Globus pallidus (tissue), 1 donor: ENCODE measurements at regions not wholly inside any gene's neighbourhood (a gene's known extent, or its start where the extent isn't known, plus 50 kb on each side); places are given as distances from the start of the nearest gene placed in this dataset.
"Not testable (repeated sequence)": the region's sequence is repeated elsewhere in the genome, so short reads cannot be mapped to it uniquely, and the experiment has no call there.

Experiments used
- DNase-seq: peaks from one replicate; pipeline ENCODE4 v3.0.0-alpha.2; 2015; ENCODE audit warnings: low spot score

DNA sequence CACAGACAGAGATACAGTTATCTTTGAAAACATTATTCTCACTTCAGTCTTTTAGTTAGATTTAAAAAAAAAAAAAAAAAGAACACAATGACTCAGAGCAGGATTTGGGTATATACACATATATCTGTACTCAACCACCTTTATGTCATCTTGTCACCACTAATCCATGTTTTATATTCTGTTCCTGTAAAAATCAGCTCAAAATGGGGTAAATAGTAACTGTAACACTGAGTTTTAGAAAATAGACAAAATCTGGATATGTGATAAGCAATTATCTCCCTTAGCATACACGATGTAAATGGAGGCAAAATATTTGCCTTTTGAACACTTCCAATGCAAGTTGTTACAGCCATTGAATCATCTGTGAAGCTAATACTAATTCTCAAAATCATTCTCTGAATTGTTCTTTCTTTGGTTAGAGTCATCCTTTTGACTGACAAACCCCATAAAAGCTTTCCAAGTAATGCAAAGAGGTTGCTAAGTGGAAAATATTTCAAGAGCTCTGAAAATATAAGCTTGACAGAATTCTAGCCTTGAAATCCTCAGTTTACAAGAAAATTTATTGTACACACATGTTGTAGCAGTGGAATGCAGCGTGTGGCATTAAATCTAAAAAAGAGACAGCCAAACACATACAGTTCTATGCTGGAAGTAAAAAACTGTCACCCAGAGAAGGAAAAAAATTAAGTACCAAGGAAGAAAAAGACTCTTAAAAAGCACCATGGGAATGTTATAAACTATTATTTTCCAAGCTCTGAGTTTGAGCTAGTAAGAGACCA, 502.2 kb upstream of the PHF14 start:
- DNase-seq: no peak

DNA sequence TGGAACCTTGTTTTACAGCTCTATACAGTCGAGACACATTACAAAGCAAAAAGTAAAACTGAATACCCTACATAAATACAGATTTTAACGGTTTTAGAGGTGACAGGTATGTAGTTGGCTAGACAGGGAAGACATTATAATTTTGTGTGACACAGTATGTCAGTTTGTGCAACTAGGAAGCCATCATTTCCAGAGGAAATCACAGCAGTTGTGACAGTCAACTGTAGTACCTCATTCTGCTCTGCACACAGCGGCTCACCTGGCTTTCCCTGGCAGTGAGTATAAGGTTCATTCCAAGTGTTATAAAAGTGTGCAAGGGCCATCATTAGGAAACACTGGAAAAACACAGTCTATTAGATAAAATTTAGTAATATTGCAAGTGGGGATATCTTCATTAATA, 501.6 kb upstream of the PHF14 start:
- DNase-seq: no peak

DNA sequence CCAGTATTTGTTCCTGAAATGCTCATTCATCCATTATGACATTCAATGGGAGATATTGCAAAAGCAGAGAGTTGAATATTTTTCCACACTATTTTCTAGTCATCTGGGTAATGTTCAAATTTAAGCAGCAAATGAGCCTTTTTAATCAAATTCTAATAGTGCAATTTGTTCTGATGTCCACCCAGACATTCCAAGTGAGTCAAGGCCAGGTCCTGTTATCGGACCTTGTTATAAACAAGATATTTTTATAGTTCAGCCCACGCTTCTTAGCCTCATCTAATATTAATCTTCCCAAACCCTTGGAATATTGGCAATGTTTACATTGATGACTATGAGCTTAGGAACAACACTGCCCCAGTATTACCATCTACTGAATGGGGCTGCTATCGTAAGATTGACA, 500.1 kb upstream of the PHF14 start:
- no peak for DNase-seq

DNA sequence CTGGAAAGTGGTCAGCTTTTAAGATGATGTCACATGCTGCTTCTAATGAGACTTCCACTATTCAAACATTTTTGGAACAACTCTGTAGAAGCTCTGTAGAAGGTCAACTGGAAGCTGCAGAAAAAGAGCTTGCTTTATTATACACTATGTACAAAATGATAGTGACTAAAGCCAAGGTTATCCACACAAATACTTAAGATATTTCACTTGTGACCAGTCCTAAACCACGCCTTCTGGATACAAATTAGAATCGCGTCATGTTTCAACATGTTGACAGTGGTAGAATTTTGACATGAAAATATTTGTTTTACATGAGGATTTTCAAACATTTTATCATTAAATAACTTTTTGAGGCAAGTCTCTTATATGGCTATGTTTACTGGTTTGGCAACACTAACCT, 499.6 kb upstream of the PHF14 start:
- DNase-seq: no peak

DNA sequence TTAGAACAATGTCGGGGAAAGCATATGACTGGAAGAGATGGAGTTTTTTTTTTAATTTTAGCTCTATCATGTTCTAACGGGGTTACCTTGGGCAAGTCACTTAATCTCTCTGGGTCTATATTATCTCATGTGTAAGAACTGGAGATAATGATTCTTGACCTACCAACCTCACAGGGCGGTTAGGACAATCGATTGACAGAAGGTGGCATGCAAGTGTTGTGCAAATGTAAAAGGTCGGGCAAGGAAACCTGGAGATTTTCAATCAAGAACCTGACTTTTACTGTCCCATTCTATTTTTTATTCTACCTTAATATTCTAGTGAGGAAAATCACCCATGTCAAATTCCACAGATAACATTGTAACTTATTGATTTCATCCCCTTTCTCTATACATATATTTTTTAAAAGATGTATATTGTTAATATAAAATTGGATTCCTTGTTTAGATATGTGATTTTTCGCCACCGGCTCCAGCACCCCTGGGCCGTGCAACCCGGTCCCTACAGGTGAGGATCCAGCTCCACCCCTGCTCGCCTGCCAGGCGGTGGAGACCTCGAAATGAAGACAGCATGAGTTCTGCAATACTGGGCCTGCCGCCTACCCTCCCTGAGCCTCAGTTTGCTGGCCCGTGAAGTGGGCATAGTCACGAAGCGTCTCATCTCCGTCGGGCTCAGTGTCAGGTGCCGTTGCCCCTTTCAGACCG, 497.6 kb upstream of the PHF14 start:
- DNase-seq: no peak

DNA sequence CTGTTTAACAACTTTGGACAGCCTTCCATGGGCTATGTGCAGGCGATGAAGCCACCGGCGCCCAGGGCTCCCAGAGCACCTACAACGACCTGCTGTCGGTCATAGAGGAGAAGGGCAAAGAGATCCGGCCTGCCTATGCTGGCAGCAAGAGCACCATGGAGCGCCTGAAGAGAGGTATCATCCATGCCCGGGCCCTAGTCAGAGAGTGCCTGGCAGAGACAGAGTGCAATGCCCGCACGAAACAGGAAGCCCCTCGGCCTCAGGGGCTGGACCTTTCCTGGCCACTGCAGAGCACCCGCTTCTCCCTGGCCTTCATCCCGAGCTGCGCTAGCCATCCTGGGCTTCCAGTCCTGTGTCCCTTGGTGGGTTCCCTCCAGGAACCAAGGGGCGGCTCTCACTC, 497.0 kb upstream of the PHF14 start:
- no peak for DNase-seq

DNA sequence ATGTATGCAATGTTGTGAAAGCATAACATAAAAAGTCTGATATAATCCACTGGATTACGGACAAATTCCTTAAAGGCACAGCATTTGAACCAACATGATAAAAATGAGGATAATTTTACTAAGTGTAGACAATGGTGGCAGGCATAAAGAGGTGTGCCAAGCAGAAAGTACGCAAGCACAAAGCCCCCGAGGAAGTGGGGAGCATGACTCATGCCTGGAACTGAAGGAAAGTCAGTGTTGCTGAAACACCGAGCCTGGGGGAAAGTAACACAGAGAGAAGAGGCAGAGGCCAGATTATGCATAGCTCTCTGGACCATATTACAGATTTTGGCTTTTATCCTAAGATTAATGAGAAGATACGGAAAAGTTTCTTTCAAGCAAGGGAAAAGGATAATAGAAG, 490.0 kb upstream of the PHF14 start:
- no peak for DNase-seq

DNA sequence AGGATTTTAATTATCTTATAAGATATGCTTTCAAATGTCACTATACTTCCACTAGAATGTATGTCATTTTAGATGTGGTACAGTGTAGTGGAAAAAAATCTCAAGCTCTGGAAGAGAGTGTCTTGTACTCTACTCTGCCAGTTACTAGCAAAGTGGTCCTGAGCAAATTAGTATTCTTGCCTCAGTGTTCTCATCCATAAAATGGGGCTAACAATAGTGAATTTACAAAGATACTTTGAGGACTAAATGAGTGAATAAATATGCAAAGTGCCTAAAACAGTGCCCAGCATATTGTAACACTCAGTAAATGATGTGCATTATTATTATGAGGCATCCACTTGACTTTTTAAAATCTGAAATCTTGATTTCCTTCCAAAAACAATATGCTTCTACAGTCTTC, 488.9 kb upstream of the PHF14 start:
- DNase-seq: no peak

DNA sequence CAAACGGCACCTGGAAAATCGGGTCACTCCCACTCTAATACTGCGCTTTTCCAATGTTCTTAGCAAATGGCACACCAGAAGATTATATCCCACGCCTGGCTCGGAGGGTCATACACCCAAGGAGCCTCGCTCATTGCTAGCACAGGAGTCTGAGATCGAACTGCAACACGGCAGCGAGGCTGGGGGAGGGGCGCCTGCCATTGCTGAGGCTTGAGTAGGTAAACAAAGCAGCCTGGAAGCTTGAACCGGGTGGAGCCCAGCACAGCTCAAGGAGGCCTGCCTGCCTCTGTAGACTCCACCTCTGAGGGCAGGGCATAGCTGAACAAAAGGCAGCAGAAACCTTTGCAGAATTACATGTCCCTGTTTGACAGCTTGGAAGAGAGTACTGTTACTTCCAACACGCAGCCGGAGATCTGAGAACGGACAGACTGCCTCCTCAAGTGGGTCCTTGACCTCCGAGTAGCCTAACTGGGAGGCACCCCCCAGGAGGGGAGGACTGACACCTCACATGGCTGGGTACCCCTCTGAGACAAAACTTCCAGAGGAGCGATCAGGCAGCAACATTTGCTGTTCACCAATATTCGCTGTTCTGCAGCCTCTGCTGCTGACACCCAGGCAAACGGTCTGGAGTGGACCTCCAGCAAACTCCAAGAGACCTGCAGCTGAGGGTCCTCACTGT, 472.3 kb upstream of the PHF14 start:
- not testable (repeated sequence) for DNase-seq

DNA sequence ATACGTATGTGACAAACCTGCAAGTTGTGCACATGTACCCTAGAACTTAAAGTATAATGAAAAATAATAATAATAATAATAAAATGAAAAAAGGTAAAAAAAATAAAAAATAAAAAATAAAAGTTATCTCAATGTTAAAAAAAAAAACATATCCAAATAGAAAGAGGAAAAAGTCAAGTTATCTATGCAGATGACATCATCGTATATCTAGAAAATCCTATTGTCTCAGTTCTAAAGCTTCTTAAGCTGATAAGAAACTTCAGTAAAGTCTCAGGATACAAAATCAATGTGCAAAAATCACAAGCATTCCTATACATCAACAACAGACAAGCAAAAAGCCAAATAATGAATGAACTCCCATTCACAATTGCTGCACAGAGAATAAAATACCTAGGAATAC, 466.6 kb upstream of the PHF14 start:
- DNase-seq: no peak

DNA sequence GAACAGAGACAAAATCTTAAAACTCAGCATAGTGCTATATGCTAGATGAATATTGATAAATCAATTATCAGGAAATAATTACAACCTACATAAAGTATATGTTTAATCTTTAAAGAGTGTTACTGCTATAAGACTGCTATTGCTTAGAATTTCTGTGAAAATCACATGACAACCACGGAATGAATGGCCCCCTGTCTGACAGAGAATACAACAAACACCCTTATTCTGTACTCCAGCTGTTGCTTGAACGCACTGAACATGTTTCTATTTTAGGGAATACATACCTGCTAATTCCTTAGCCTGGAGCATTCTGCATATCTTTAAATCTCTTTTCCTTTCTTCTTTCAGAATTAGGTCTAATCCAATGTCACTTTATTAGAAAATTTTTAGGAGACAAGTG, 452.4 kb upstream of the PHF14 start:
- peak; percentile 35 for DNase-seq

DNA sequence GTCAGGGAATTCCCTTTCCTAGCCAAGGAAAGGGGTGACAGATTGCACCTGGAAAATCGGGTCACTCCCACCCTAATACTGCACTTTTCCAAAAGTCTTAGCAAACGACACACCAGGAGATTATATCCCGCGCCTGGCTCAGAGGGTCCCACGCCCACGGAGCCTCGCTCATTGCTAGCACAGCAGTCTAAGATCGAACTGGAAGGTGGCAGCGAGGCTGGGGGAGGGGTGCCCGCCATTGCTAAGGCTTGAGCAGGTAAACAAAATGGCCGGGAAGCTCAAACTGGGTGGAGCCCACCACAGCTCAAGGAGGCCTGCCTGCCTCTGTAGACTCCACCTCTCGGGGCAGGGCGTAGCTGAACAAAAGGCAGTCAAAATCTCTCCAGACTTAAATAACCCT, 440.2 kb upstream of the PHF14 start:
- not testable (repeated sequence) for DNase-seq

DNA sequence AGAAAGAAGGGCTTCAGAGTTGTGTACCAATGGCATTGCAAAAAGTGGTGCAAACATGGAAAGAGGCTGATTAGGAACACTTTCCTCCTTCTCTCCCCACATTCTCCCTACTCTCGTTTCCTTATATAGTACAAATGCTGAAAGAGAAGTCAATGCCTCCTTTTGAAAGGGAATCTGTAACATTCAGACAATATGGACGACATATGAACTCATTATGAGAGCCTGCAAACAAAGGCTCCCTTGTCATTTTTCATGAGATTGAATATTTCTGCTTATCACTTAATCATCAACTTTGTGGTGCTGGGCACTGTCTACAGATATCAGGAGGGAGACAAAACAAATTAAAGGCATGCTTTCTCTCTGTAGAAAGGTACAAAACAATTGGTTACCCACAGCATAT, 437.1 kb upstream of the PHF14 start:
- no peak for DNase-seq

DNA sequence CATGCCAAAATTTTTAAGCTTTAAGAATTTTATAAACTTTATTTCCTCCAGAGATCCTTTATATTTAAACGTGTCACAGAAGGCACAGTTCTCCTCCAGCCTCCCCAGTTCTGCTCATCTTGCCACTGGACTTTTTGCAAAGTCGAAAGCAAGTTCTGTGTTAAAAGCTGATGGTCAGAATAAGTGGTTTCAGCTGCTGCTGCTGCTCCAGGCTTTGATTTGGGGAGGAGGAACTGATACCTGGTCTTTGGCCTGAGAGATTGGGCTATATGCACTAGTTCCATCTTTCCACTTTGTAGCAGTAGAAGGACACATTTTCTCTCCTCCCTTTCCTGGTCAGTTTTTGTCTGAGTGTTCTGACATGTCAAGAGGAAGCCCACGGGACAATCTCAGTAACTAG, 435.9 kb upstream of the PHF14 start:
- DNase-seq: peak; percentile 15

DNA sequence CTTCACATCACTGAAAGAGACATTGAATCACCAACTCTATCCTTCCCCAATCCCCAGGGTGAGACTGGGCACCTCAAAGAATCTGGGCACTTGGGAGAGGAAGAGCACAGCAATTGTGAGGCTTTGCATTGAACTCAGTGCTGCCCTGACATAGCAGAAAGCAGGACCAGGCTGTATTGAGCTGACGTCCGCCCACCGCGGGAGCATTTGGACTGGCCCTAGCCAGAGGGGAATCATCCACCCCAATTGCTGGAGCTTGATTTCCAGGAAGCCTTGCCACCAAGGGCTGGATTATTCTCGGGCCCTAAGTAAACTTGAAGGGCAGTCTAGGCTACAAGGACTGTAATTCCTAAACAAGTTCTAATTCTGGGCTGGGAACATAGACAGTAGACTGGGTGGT, 416.3 kb upstream of the PHF14 start:
- no peak for DNase-seq

DNA sequence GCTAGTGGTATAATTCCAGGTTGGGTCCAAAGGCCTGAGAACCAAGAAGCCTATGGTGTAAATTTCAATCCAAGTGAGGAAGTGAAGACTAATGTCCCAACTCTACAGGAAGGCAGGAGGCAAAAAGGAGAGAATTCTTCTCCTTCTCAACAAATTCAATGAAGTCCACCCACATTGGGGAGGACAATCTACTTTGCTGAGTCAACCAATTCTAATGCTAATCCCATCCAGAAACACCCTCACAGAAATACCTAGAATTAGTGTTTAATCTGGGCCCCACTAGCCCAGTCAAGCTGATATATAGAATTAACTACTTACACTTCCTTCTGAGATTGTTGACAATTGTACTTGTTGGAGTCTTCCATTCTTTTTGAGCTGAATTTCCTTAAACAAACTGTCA, 413.2 kb upstream of the PHF14 start:
- no peak for DNase-seq

DNA sequence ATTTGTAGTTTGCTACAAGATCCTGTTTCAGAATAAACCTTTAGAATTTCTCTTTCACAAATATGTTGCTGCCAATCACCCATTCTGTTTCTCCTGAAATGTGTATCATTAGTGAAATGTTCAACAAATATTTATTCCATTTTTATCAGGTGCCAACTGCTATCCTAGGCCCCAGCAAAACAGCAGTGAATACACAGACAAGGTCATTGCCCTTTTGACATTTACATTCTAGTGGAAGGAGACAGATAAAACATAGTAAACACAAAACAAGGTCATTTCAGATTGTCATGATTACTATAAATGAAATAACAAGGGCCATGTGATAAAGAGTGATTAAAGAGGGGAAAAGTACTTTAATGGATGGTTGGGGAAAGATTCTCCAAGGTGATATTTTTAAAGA, 404.8 kb upstream of the PHF14 start:
- no peak for DNase-seq

DNA sequence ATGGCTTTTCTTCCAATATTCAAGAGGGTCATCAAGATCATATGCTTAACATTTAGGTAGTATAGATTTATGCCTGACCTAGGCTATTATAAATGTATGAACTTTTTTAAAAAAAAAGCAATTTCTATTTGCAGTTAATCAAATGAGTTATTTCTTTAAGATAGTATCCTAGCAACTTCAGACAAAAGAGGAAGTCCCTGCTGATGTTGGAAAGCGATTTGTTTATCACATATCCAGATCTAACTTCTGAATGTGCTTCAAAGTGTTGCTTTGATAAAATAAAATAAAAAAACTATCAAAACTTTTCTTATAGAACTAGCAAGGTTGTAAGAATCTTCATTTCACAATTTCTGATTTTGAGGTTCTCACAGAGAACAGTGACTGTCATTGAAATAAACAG, 401.9 kb upstream of the PHF14 start:
- no peak for DNase-seq

DNA sequence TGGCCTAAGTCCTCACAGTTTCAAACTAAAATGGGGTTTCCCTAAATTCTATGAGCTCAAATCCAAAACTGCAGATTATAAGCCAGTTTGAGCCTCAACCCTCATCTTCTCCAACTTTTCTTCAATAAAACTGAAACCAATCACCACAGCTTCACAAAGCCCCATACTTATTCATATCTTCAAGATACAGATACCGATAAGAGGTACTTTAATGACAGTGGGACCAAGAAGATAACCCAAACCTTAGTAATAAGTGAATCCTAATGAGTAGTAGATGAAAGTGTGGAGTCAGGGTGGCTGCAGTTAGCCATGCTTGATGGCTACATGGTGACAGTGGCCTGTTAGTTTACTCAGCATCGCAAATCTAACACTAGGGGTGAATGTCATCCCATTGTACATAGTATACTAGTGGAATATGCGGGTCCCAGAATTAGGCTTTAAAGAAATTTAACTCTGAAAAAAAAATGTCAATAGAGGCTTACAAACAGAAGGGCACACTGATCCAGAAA, 395.8 kb upstream of the PHF14 start:
- DNase-seq: no peak

DNA sequence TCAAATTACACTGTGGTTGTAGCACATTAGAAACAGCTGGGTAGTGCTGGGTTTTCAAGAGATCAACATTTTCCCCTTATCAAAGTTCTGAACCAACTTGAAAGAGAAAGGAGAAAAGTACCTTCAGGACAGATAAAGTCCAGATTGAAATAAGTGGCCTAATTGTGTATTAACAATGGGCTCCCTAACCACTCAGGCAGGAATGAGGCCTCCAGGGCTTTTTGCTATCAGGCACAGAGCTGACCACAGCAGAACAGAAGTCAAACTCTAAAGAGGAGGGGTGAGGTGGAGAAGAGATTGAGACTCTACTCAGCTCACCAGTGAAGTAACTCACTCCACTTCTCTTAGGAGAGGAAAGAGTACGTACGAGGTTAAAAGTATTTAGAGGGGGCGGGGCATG, 394.1 kb upstream of the PHF14 start:
- no peak for DNase-seq

DNA sequence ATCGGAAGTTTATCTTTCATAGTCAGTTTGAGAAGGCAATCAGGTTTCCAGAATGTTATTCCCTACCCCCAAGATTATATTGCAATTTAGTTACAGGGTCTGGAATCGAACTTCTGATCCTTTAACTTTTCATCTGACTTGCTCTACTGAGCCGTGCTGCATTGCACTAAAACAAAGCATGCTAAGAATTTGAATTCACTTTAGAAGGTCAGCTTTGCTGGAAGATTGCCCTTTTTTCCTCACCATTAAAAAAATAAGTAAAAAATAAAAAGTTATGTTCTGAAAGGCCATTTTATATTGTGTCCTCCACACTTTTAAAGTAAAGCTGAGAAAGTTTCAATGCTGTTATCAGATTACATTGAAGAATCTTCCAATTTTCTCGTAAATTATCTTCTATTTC, 388.8 kb upstream of the PHF14 start:
- DNase-seq: no peak

DNA sequence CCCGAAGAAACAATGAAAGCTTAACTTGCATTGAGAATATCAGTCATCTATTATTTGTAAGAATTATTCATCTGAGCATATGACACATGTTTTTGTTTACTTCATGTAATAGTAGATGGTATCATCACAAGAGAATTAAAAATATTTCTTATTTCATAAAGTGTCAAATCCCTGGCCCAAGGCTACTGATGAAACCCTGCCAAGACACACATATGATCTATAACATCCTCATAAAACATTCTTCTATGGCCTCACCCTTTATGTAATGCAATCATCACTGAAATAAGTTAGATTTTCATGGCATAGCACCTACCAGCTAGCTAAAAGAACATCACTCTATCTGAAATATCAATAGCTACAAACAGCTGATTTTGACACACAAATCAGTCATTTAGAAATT, 385.6 kb upstream of the PHF14 start:
- DNase-seq: no peak

DNA sequence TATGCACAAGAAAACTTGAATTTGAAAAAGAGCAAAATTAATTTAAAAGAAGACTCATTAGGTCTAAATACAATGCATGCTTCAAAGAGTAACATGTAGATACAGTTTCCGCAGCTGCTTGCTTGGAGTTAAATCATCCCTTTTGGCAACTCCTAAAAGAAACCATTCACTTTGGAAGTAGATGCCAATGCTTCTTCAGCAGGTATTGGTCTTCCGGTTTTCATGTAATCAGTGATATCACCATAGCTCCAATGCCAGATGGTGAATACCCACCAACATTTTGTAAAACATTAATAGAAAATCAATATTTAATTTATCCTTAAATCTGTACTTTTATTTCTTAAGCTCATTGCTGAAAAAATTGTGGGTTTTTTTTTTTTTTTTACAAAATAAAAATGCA, 381.1 kb upstream of the PHF14 start:
- DNase-seq: no peak
